ENCODE measurements at regions not wholly inside any gene's neighbourhood (a gene's known extent, or its start where the extent isn't known, plus 50 kb on each side); places are given as distances from the start of the nearest gene placed in this dataset.
"Not testable (repeated sequence)": the region's sequence is repeated elsewhere in the genome, so short reads cannot be mapped to it uniquely, and the experiment has no call there.

- DNase-seq, result no peak
- TF ChIP-seq CTCF (IDR thresholded peaks at IDR 0.05; ENCODE audit: low read depth, low read length), result no peak
- Histone ChIP-seq H3K27me3 (ENCODE audit: insufficient read depth, low read depth, severe bottlenecking) (no peaks in the 10 kb centered on the region), H3K27ac (no peak overlapping the region), H3K9me3 (ENCODE audit: severe bottlenecking) (no peaks in the 10 kb centered on the region), H3K4me3 (ENCODE audit: low read depth, low read length) (no peak overlapping the region), H3K36me3 (no peaks in the 10 kb centered on the region)
These were observed 846.4 kb downstream of the FRK start for GRCh38 chr6:115214283-115214682.

DNA sequence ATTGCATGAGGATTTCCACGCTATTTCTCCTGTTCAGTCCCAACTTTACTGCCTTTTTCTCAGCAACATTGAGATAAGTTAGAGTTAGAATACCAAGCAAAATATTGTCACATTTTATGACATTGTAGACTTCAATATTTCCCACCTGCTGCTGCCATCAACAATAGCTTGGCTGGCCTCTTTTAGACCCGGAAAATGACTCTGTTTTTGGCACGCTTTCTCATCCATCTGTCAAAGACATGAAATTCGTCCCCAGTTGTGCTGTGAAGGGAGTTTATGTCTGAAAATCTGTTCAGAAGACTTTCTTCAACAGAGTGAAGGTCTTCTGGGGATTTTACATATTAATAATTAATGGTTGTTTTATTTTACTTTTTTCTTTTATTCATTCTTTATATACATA, 857.3 kb downstream of the FRK start:
- DNase-seq, result no peak
- Histone ChIP-seq H3K27ac (no peak overlapping the region), H3K4me3 (ENCODE audit: low read depth, low read length) (no peak overlapping the region), H3K27me3 (ENCODE audit: insufficient read depth, low read depth, severe bottlenecking) (no peaks in the 10 kb centered on the region), H3K9me3 (ENCODE audit: severe bottlenecking) (no peaks in the 10 kb centered on the region), H3K36me3 (no peaks in the 10 kb centered on the region)
- no peak for TF ChIP-seq CTCF (IDR thresholded peaks at IDR 0.05; ENCODE audit: low read depth, low read length)

- Histone ChIP-seq H3K36me3 (no peaks in the 10 kb centered on the region), H3K27ac (no peak overlapping the region), H3K4me3 (ENCODE audit: low read depth, low read length) (no peak overlapping the region), H3K9me3 (ENCODE audit: severe bottlenecking) (no peaks in the 10 kb centered on the region), H3K27me3 (ENCODE audit: insufficient read depth, low read depth, severe bottlenecking) (no peaks in the 10 kb centered on the region)
- no peak for DNase-seq
- no peak for TF ChIP-seq CTCF (IDR thresholded peaks at IDR 0.05; ENCODE audit: low read depth, low read length)
These were observed 852.3 kb upstream of the HS3ST5 start for GRCh38 chr6:115194981-115195638.

GRCh38 chr6:115191989-115192388, 849.2 kb upstream of the HS3ST5 start:
- TF ChIP-seq CTCF (IDR thresholded peaks at IDR 0.05; ENCODE audit: low read depth, low read length), result no peak
- H3K9me3 ChIP-seq (ENCODE audit: severe bottlenecking), result no peaks in the 10 kb centered on the region

GRCh38 chr6:115190534-115190933, 847.7 kb upstream of the HS3ST5 start:
- Histone ChIP-seq H3K9me3 (ENCODE audit: severe bottlenecking) (no peaks in the 10 kb centered on the region), H3K27ac (no peak overlapping the region), H3K4me3 (ENCODE audit: low read depth, low read length) (no peak overlapping the region), H3K36me3 (no peaks in the 10 kb centered on the region), H3K27me3 (ENCODE audit: insufficient read depth, low read depth, severe bottlenecking) (no peaks in the 10 kb centered on the region)
- no peak for TF ChIP-seq CTCF (IDR thresholded peaks at IDR 0.05; ENCODE audit: low read depth, low read length)
- DNase-seq, result no peak

More at GRCh38 chr6:115191989-115192388, 849.2 kb upstream of the HS3ST5 start:
- no peaks in the 10 kb centered on the region for H3K36me3 ChIP-seq
- no peak overlapping the region for H3K27ac ChIP-seq
- H3K27me3 ChIP-seq (ENCODE audit: insufficient read depth, low read depth, severe bottlenecking), result no peaks in the 10 kb centered on the region
- no peak overlapping the region for H3K4me3 ChIP-seq (ENCODE audit: low read depth, low read length)
- DNase-seq, result no peak

- not testable (repeated sequence) for H3K27ac ChIP-seq; H3K36me3 ChIP-seq; DNase-seq; H3K9me3 ChIP-seq (ENCODE audit: severe bottlenecking); H3K4me3 ChIP-seq (ENCODE audit: low read depth, low read length); H3K27me3 ChIP-seq (ENCODE audit: insufficient read depth, low read depth, severe bottlenecking)
These were observed 832.6 kb upstream of the HS3ST5 start for GRCh38 chr6:115175456-115175855.

Measured in WERI-Rb-1 (cell line).